Aorta (tissue), 5 donors: ENCODE measurements at regions not wholly inside any gene's neighbourhood (a gene's known extent, or its start where the extent isn't known, plus 50 kb on each side); places are given as distances from the start of the nearest gene placed in this dataset.

ENCODE experiments used
- ATAC-seq: fragments of 200-7000 bp; cut with Tn5 transposase; one replicate; pipeline ENCODE4 v1.9.1; 2022; ENCODE audit warnings: moderate library complexity; ENCODE audit not compliant: low FRiP score
- DNase-seq, 2 donors: peaks; one replicate each; pipeline ENCODE4 v3.0.0-alpha.2; 2020
- H3K27ac ChIP-seq, 2 donors: one replicate each; pipeline ENCODE4 v1.5.1; 2013; ENCODE audit warnings: low read length in 2 of 2, mild to moderate bottlenecking in 2 of 2, moderate library complexity in 2 of 2, control low read depth in 1 of 2, inconsistent platforms in 1 of 2, low read depth in 1 of 2
- H3K27me3 ChIP-seq, 2 donors: one replicate each; pipeline ENCODE4 v1.6.1; 2013; ENCODE audit warnings: control low read depth in 1 of 2, low read length in 1 of 2, mild to moderate bottlenecking in 1 of 2, moderate library complexity in 1 of 2; ENCODE audit not compliant: insufficient read depth in 2 of 2, control insufficient read depth in 1 of 2
- H3K36me3 ChIP-seq, 2 donors: one replicate each; pipeline ENCODE4 v1.6.1; 2013; ENCODE audit warnings: control low read depth in 1 of 2, low read length in 1 of 2, mild to moderate bottlenecking in 1 of 2; ENCODE audit not compliant: insufficient read depth in 2 of 2, control insufficient read depth in 1 of 2
- H3K4me1 ChIP-seq, 2 donors: one replicate each; pipeline ENCODE4 v1.6.1; 2013; ENCODE audit warnings: low read length in 2 of 2, control low read depth in 1 of 2, mild to moderate bottlenecking in 1 of 2, moderate library complexity in 1 of 2; ENCODE audit not compliant: insufficient read depth in 2 of 2, control insufficient read depth in 1 of 2
- H3K4me3 ChIP-seq, 2 donors: one replicate each; pipeline ENCODE4 v1.5.1; 2013; ENCODE audit warnings: low read length in 2 of 2, control low read depth in 1 of 2, mild to moderate bottlenecking in 1 of 2
- H3K9me3 ChIP-seq: one replicate; pipeline ENCODE4 v1.6.1; 2013; ENCODE audit warnings: mild to moderate bottlenecking, low read length; ENCODE audit not compliant: control insufficient read depth
- WGBS, 2 donors: extraction: QIAGEN DNeasy Blood & Tissue Kit; methylation state at CpG; one replicate each; pipeline ENCODE4 v1.1.7; 2013; 5-methylcytosine and 5-hydroxymethylcytosine counted together
- intact Hi-C, 2 donors: fragments of 100-400 bp; cut with DNase I; formaldehyde crosslinking; loops; one replicate each; pipeline versions ENCODE4 v1.14.2 to v1.15.0; 2022
- donor health status: healthy with polysubstance abuse.
- donor health status: Bipolar disorder and iron deficiency.
- donor health status: DM: no; HTN: no; CAD: no.
- donor health status: DM: no; HTN: no; CAD: no.
- donor health status: DM: yes; HTN: yes; CAD: no.

GRCh38 chr5:136924490-136924889 lies 559.1 kb upstream of the TRPC7 start:
- intact Hi-C loops: no loop called here
- ATAC-seq: no peak
- WGBS, 2 donors: 23 to 64% methylated on average over 1 of the region's 1 CpG

GRCh38 chr5:136910625-136911024 lies 545.3 kb upstream of the TRPC7 start:
- no peaks in the 10 kb centered on the region for H3K27me3 ChIP-seq
- ATAC-seq: no peak
- intact Hi-C loops: no loop called here
- no peak overlapping the region for H3K4me3 ChIP-seq
- H3K4me1 ChIP-seq: no peaks in the 10 kb centered on the region
- H3K9me3 ChIP-seq: peaks cover 2% of the 10 kb centered on the region
- H3K36me3 ChIP-seq: no peaks in the 10 kb centered on the region
- 85 to 92% methylated on average over 2 of the region's 2 CpGs for WGBS, 2 donors
- no peak overlapping the region for H3K27ac ChIP-seq
- no peak for DNase-seq

More at GRCh38 chr5:136924490-136924889, 559.1 kb upstream of the TRPC7 start:
- Histone ChIP-seq H3K27me3 (no peaks in the 10 kb centered on the region), H3K36me3 (no peaks in the 10 kb centered on the region), H3K9me3 (peaks cover 2% of the 10 kb centered on the region), H3K27ac (no peak overlapping the region), H3K4me3 (no peak overlapping the region), H3K4me1 (no peaks in the 10 kb centered on the region)
- no peak for DNase-seq

- H3K27ac ChIP-seq: no peak overlapping the region
- DNase-seq: no peak
- H3K36me3 ChIP-seq: no peaks in the 10 kb centered on the region
- intact Hi-C loops: no loop called here
- no peaks in the 10 kb centered on the region for H3K4me1 ChIP-seq
- H3K9me3 ChIP-seq: peaks cover 2% of the 10 kb centered on the region
- WGBS, 2 donors: 80 to 90% methylated on average over 2 of the region's 2 CpGs
- no peaks in the 10 kb centered on the region for H3K27me3 ChIP-seq
- H3K4me3 ChIP-seq: no peak overlapping the region
- ATAC-seq: no peak
Observed at GRCh38 chr5:136909906-136910305, 544.6 kb upstream of the TRPC7 start.

- 23 to 32% methylated on average over 3 of the region's 3 CpGs for WGBS, 2 donors
- H3K27ac ChIP-seq: no peak overlapping the region
- peaks cover 2% of the 10 kb centered on the region for H3K9me3 ChIP-seq
- no peak for DNase-seq
- no peaks in the 10 kb centered on the region for H3K36me3 ChIP-seq
- intact Hi-C loops: no loop called here
- H3K4me3 ChIP-seq: no peak overlapping the region
- ATAC-seq: no peak
- no peaks in the 10 kb centered on the region for H3K4me1 ChIP-seq
- H3K27me3 ChIP-seq: no peaks in the 10 kb centered on the region
Observed at GRCh38 chr5:136907371-136907770, 542.0 kb upstream of the TRPC7 start.

GRCh38 chr5:136906545-136906944 lies 541.2 kb upstream of the TRPC7 start:
- Histone ChIP-seq H3K36me3 (no peaks in the 10 kb centered on the region), H3K4me3 (no peak overlapping the region), H3K27me3 (no peaks in the 10 kb centered on the region), H3K9me3 (peaks cover 2% of the 10 kb centered on the region), H3K27ac (no peak overlapping the region), H3K4me1 (no peaks in the 10 kb centered on the region)
- ATAC-seq (no peak), DNase-seq (no peak)
- intact Hi-C loops: no loop called here
- 47 to 66% methylated on average over 1 of the region's 1 CpG for WGBS, 2 donors

GRCh38 chr5:136905571-136905970 lies 540.2 kb upstream of the TRPC7 start:
- H3K27ac ChIP-seq: no peak overlapping the region
- no peaks in the 10 kb centered on the region for H3K36me3 ChIP-seq
- intact Hi-C loops: no loop called here
- no peaks in the 10 kb centered on the region for H3K27me3 ChIP-seq
- no peaks in the 10 kb centered on the region for H3K4me1 ChIP-seq
- DNase-seq (no peak), ATAC-seq (no peak)
- peaks cover under 1% of the 10 kb centered on the region for H3K9me3 ChIP-seq
- H3K4me3 ChIP-seq: no peak overlapping the region

- no peak overlapping the region for H3K4me3 ChIP-seq
- no peaks in the 10 kb centered on the region for H3K36me3 ChIP-seq
- WGBS, 2 donors: 61 to 70% methylated on average over 5 of the region's 5 CpGs
- H3K9me3 ChIP-seq: peaks cover 1% of the 10 kb centered on the region
- no peak overlapping the region for H3K27ac ChIP-seq
- H3K4me1 ChIP-seq: no peaks in the 10 kb centered on the region
- intact Hi-C loops: no loop called here
- DNase-seq (no peak), ATAC-seq (no peak)
- H3K27me3 ChIP-seq: no peaks in the 10 kb centered on the region
Observed at GRCh38 chr5:136894070-136894469, 528.7 kb upstream of the TRPC7 start.

- WGBS, 2 donors: 6 to 18% methylated on average over 3 of the region's 3 CpGs
- Histone ChIP-seq H3K36me3 (no peaks in the 10 kb centered on the region), H3K4me1 (no peaks in the 10 kb centered on the region), H3K4me3 (no peak overlapping the region), H3K9me3 (peaks cover 1% of the 10 kb centered on the region), H3K27me3 (no peaks in the 10 kb centered on the region), H3K27ac (no peak overlapping the region)
- ATAC-seq (no peak), DNase-seq (no peak)
- intact Hi-C loops: no loop called here
Observed at GRCh38 chr5:136892000-136892399, 526.7 kb upstream of the TRPC7 start.

- intact Hi-C loops: no loop called here
- WGBS, 2 donors: 49 to 54% methylated on average over 6 of the region's 6 CpGs
- Histone ChIP-seq H3K27me3 (peaks cover 0 to 2% of the 10 kb centered on the region in 2 donors), H3K9me3 (peaks cover 1% of the 10 kb centered on the region), H3K27ac (no peak overlapping the region), H3K36me3 (no peaks in the 10 kb centered on the region), H3K4me1 (no peaks in the 10 kb centered on the region), H3K4me3 (no peak overlapping the region)
- ATAC-seq: no peak
- no peak for DNase-seq
Observed at GRCh38 chr5:136891175-136891972, 526.0 kb upstream of the TRPC7 start.
